Naive thymus-derived CD8-positive, alpha-beta T cell (primary cell): ENCODE measurements at regions not wholly inside any gene's neighbourhood (a gene's known extent, or its start where the extent isn't known, plus 50 kb on each side); places are given as distances from the start of the nearest gene placed in this dataset.

ENCODE experiments used
- ATAC-seq, 2 donors: fragments of 150-1000 bp; cut with Tn5 transposase in 1 of 2; sonication (Bioruptor Pico), chemical (Tn5 transposase) in 1 of 2; 1 replicate in 1 of 2; 2 replicates in 1 of 2; pipeline ENCODE4 v1.10.0; 2021; ENCODE audit warnings: mild to moderate bottlenecking in 2 of 2, moderate library complexity in 2 of 2
- POLR2A ChIA-PET: fragments of 350-600 bp; sonication (Branson Sonifier 250); formaldehyde crosslinking; loops from one replicate; lab custom pipeline; 2021; ENCODE audit warnings: antibody characterized with exemption; lab: Charles Lee
- DNase-seq, 10 donors: peaks; one replicate each; pipeline versions ENCODE4 v3.0.0 to v3.0.0-alpha.2; 2020 to 2022
- H3K27ac Mint-ChIP-seq, 10 donors: one replicate each; pipeline ENCODE4 v1.8.0; 2020 to 2022; ENCODE audit warnings: mild to moderate bottlenecking in 10 of 10, mixed read lengths in 10 of 10, moderate library complexity in 4 of 10, inconsistent platforms in 1 of 10
- H3K27me3 Mint-ChIP-seq, 5 donors: one replicate each; pipeline ENCODE4 v1.8.0; 2021 to 2022; ENCODE audit warnings: mixed read lengths in 5 of 5
- H3K36me3 Mint-ChIP-seq, 3 donors: one replicate each; pipeline ENCODE4 v1.8.0; 2020 to 2022; ENCODE audit warnings: mixed read lengths in 3 of 3, mild to moderate bottlenecking in 2 of 3, inconsistent platforms in 1 of 3
- H3K4me1 Mint-ChIP-seq, 4 donors: one replicate each; pipeline ENCODE4 v1.8.0; 2021 to 2022; ENCODE audit warnings: mixed read lengths in 4 of 4
- H3K4me3 Mint-ChIP-seq, 10 donors: one replicate each; pipeline ENCODE4 v1.8.0; 2020 to 2022; ENCODE audit warnings: mild to moderate bottlenecking in 10 of 10, mixed read lengths in 10 of 10, moderate library complexity in 6 of 10, inconsistent platforms in 1 of 10
- H3K9me3 Mint-ChIP-seq, 9 donors: one replicate each; pipeline ENCODE4 v1.8.0; 2020 to 2022; ENCODE audit warnings: mixed read lengths in 9 of 9, mild to moderate bottlenecking in 3 of 9, inconsistent platforms in 1 of 9, moderate library complexity in 1 of 9

DNA sequence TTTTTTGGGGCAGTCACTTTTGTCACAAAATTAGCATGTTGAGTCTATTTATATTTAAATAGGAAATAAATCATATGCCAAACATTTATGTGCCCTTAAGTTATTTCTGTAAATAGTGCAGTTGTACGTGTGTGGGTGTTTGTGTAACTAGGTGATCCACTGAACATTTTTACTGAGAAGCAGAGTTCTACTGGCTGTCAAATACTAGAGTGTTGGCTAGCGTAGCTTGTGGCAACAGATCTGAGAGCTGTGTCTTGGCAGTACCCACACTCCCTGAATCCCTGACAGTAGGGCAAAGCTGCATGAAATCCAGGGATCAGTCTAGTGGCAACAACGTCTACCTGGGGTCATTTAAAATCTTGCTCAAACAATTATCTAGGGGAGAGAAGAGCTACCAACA lies 273.1 kb upstream of the SLC8A1 start:
- Mint-ChIP-seq H3K27me3 (no peaks in the 10 kb centered on the region), H3K4me1 (no peaks in the 10 kb centered on the region), H3K9me3 (no peaks in the 10 kb centered on the region), H3K36me3 (no peaks in the 10 kb centered on the region), H3K27ac (no peak overlapping the region), H3K4me3 (no peak overlapping the region)
- no peak for ATAC-seq
- DNase-seq: no peak
- POLR2A ChIA-PET: no interaction called here

DNA sequence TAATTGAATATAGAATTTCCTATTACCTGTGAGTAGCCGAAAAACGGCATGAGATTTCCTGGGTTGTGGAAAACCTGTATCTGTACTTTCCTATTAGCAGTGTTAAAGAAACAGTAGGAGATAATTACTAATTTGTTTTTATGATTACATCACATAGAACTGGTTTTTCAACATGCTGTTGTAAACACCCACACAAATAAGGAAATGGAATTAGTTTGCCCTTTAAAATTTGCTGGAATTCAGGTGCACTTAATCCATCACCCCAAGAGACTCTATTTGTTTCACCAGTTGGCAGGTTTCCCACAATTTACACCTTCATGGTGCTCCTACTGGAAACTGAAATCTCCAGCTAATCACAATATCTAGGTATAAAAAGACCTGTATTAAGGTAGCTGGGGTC lies 274.1 kb upstream of the SLC8A1 start:
- H3K27ac Mint-ChIP-seq: no peak overlapping the region
- no peak for ATAC-seq
- POLR2A ChIA-PET: no interaction called here

DNA sequence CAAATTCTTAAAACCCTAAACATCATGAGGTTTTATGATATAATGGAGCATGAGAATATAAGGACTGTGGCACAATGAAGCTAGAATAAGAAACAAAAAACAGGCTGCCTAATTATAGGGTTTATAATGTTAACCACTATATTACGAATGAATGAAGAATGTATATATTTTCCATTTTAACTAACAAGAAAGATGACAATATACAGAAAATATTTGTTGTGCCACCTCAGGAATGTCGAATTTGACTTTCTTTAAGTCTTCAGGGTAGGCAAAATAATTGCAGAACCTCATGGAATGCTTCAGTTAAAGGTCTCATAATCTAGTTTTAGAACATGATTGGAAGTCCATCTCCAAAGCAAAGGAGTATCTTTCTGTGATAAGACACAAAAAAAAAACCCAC lies 282.9 kb upstream of the SLC8A1 start:
- Mint-ChIP-seq H3K36me3 (no peaks in the 10 kb centered on the region), H3K9me3 (peaks cover 0 to 3% (median 0%) of the 10 kb centered on the region in 9 donors), H3K27me3 (no peaks in the 10 kb centered on the region), H3K4me1 (no peaks in the 10 kb centered on the region), H3K4me3 (no peak overlapping the region), H3K27ac (no peak overlapping the region)
- DNase-seq (no peak), ATAC-seq (no peak)
- POLR2A ChIA-PET: no interaction called here

More for the DNA sequence above, 274.1 kb upstream of the SLC8A1 start:
- Mint-ChIP-seq H3K36me3 (no peaks in the 10 kb centered on the region), H3K4me3 (no peak overlapping the region), H3K27me3 (no peaks in the 10 kb centered on the region), H3K9me3 (no peaks in the 10 kb centered on the region), H3K4me1 (no peaks in the 10 kb centered on the region)
- DNase-seq: no peak

DNA sequence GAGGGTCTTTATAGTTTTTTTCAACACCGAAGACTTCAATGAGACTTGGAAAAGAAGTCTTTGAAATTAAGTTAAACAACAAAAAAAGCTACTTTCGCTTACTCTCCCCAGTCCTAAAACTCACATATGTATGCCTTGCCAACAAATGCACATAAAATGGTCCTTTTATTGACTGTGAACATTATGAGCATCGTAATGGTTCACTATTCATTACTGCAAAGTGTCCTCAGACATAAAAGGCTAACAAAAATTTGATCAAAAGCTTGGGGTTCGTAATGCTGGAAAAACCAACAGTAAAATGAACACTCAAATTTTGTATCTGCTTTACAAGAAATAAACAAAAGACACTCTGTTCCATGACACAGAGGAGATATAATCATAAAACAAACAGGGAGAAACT lies 285.3 kb upstream of the SLC8A1 start:
- ATAC-seq (no peak), DNase-seq (no peak)
- no peak overlapping the region for H3K27ac Mint-ChIP-seq
- POLR2A ChIA-PET: no interaction called here
- H3K4me1 Mint-ChIP-seq: no peaks in the 10 kb centered on the region
- no peaks in the 10 kb centered on the region for H3K27me3 Mint-ChIP-seq
- H3K9me3 Mint-ChIP-seq: peaks cover 0 to 3% (median 0%) of the 10 kb centered on the region in 9 donors
- no peak overlapping the region for H3K4me3 Mint-ChIP-seq
- H3K36me3 Mint-ChIP-seq: no peaks in the 10 kb centered on the region

DNA sequence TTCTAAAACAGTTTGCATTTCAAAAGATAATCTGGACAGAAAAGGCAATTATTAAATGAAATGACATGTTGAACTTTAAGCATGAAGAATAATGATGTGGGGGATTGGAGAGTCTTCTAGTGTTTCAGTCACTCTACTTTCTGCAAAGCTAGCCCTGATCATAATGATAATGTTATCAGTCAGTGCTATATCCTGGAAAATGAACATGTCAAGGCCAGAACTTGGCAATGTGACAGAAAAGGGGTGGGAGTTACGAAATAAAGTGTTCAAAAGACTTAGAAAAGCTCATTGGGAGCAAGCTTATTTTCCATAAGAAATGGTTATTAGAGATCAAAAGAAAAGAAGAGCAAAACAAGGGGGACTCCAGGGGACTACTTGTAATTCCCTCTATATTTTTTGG lies 288.5 kb upstream of the SLC8A1 start:
- Mint-ChIP-seq H3K36me3 (no peaks in the 10 kb centered on the region), H3K4me1 (no peaks in the 10 kb centered on the region), H3K9me3 (peaks cover 0 to 3% (median 0%) of the 10 kb centered on the region in 9 donors), H3K27me3 (no peaks in the 10 kb centered on the region), H3K4me3 (no peak overlapping the region), H3K27ac (no peak overlapping the region)
- DNase-seq (no peak), ATAC-seq (no peak)
- POLR2A ChIA-PET: no interaction called here

- Mint-ChIP-seq H3K9me3 (peaks cover 0 to 6% (median 0%) of the 10 kb centered on the region in 9 donors), H3K4me1 (no peaks in the 10 kb centered on the region), H3K4me3 (no peak overlapping the region), H3K27ac (no peak overlapping the region), H3K36me3 (no peaks in the 10 kb centered on the region), H3K27me3 (no peaks in the 10 kb centered on the region)
- ATAC-seq (no peak), DNase-seq (no peak)
- POLR2A ChIA-PET: no interaction called here
Measured at GRCh38 chr2:40741532-40741931, 289.6 kb upstream of the SLC8A1 start.

- H3K36me3 Mint-ChIP-seq: no peaks in the 10 kb centered on the region
- H3K4me3 Mint-ChIP-seq: no peak overlapping the region
- no peaks in the 10 kb centered on the region for H3K4me1 Mint-ChIP-seq
- ATAC-seq (no peak), DNase-seq (no peak)
- H3K9me3 Mint-ChIP-seq: peaks cover 0 to 8% (median 0%) of the 10 kb centered on the region in 9 donors
- POLR2A ChIA-PET: no interaction called here
- H3K27ac Mint-ChIP-seq: no peak overlapping the region
- no peaks in the 10 kb centered on the region for H3K27me3 Mint-ChIP-seq
Measured at GRCh38 chr2:40746191-40746590, 294.3 kb upstream of the SLC8A1 start.

DNA sequence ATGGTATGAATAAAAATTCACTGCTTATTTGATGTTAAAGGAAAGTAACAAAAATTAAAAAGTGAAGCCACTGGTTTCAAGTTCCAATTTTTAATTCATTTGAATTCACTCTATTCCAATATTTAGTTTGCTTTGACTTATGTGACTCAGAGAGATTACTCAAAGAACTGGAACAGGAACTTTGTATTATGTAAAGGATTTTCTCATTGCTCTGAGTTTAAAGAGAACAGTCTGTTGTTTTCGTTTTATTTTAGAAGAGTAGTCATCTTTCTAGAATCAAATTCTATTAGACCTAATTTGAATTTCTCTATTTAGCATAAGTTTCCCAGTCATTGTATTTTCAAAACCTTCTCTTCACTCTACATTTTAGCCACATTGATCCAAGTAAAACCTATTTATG lies 300.1 kb upstream of the SLC8A1 start:
- DNase-seq: no peak
- Mint-ChIP-seq H3K36me3 (no peaks in the 10 kb centered on the region), H3K4me1 (no peaks in the 10 kb centered on the region), H3K9me3 (peaks cover 0 to 4% (median 0%) of the 10 kb centered on the region in 9 donors), H3K27ac (no peak overlapping the region), H3K4me3 (no peak overlapping the region), H3K27me3 (no peaks in the 10 kb centered on the region)
- ATAC-seq: no peak
- POLR2A ChIA-PET: no interaction called here

DNA sequence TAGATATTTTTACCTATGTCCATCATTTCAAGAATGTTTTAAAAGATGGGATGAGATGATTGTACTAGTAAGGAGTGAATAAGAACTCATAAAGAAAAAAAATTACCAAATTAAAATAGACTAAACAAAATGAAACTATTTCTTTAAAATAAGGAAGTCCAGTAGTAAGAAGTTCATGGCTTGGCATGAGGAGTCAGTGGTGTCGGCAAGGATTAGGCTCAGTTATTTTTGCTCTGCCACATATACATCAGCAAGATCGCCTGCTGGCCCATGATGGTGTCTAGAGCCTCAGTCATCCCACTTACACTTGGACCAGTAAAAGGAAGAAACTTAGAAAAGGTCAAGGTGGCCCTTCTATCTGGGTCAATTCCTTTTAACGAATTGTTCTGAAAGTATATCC lies 300.9 kb upstream of the SLC8A1 start:
- H3K4me3 Mint-ChIP-seq: no peak overlapping the region
- DNase-seq: no peak
- H3K4me1 Mint-ChIP-seq: no peaks in the 10 kb centered on the region
- no peaks in the 10 kb centered on the region for H3K9me3 Mint-ChIP-seq
- POLR2A ChIA-PET: no interaction called here
- H3K27ac Mint-ChIP-seq: no peak overlapping the region
- ATAC-seq: no peak
- H3K36me3 Mint-ChIP-seq: no peaks in the 10 kb centered on the region
- H3K27me3 Mint-ChIP-seq: no peaks in the 10 kb centered on the region

- Mint-ChIP-seq H3K4me1 (peaks cover 0 to 5% (median 0%) of the 10 kb centered on the region in 4 donors), H3K27me3 (no peaks in the 10 kb centered on the region), H3K9me3 (no peaks in the 10 kb centered on the region), H3K27ac (no peak overlapping the region), H3K36me3 (no peaks in the 10 kb centered on the region), H3K4me3 (no peak overlapping the region)
- POLR2A ChIA-PET: no interaction called here
- DNase-seq: no peak
- ATAC-seq: no peak
Measured at GRCh38 chr2:40754912-40755311, 303.0 kb upstream of the SLC8A1 start.

- H3K36me3 Mint-ChIP-seq: no peaks in the 10 kb centered on the region
- peaks cover 0 to 5% (median 0%) of the 10 kb centered on the region in 4 donors for H3K4me1 Mint-ChIP-seq
- H3K27me3 Mint-ChIP-seq: no peaks in the 10 kb centered on the region
- H3K4me3 Mint-ChIP-seq: no peak overlapping the region
- DNase-seq (no peak), ATAC-seq (no peak)
- peaks cover 0 to 1% (median 0%) of the 10 kb centered on the region in 9 donors for H3K9me3 Mint-ChIP-seq
- POLR2A ChIA-PET: no interaction called here
- no peak overlapping the region for H3K27ac Mint-ChIP-seq
Measured at GRCh38 chr2:40758401-40759155, 306.7 kb upstream of the SLC8A1 start.

DNA sequence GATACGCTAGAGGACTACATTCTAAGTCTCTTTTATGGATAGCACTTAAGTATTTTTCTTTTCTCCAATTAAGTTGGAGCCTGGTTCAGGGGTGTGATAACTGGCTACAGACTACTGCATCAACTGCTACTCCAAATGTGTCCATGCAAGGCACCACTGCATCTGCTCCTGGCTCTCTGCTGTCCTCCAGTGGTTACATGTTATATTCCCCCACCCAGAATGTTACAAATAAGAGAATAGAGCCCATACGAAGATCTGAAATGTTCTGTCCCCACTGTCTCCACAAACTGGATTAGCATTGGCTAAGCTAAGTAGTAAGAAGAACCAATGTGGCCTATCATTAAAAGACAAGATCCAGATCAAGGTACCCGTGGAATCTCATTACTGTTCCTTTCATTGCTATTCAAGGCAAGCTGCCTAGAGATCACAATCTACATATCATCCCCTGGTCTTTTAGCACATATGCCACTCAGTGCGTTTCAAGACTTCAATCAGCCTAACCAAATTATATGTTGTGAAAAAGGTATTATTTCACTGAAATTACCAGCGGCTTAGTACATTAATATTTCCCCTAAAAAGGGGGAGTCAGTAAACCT lies 308.3 kb upstream of the SLC8A1 start:
- peaks cover 0 to 1% (median 0%) of the 10 kb centered on the region in 9 donors for H3K9me3 Mint-ChIP-seq
- no peaks in the 10 kb centered on the region for H3K36me3 Mint-ChIP-seq
- POLR2A ChIA-PET: no interaction called here
- H3K4me1 Mint-ChIP-seq: peaks cover 0 to 5% (median 0%) of the 10 kb centered on the region in 4 donors
- H3K27me3 Mint-ChIP-seq: no peaks in the 10 kb centered on the region
- ATAC-seq (no peak), DNase-seq (no peak)
- no peak overlapping the region for H3K4me3 Mint-ChIP-seq
- H3K27ac Mint-ChIP-seq: no peak overlapping the region

- DNase-seq (no peak), ATAC-seq (no peak)
- peaks cover 0 to 3% (median 0%) of the 10 kb centered on the region in 9 donors for H3K9me3 Mint-ChIP-seq
- no peaks in the 10 kb centered on the region for H3K4me1 Mint-ChIP-seq
- no peaks in the 10 kb centered on the region for H3K36me3 Mint-ChIP-seq
- H3K27ac Mint-ChIP-seq: no peak overlapping the region
- POLR2A ChIA-PET: no interaction called here
- no peaks in the 10 kb centered on the region for H3K27me3 Mint-ChIP-seq
- no peak overlapping the region for H3K4me3 Mint-ChIP-seq
Measured at GRCh38 chr2:40773291-40773690, 321.4 kb upstream of the SLC8A1 start.

DNA sequence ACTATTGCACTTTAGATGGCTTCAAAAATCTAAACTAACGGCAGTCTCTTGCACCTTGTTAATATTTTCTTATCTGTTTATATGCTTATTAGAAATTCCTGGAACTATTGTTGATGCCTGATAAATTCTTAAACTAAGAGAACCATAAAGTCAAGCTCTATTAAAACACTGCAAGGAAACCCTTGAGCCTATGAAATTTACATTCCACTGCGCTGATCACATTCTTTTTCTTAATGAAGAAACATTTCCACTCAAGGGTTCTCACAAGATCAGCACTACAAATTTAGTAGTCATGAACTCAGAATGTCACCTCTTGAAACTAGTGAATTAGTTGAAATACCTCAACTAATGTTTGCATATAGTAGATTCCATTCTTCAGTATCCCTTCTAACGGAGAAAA lies 331.8 kb upstream of the SLC8A1 start:
- Mint-ChIP-seq H3K4me3 (no peak overlapping the region), H3K36me3 (no peaks in the 10 kb centered on the region), H3K9me3 (peaks cover 0 to 10% (median 0%) of the 10 kb centered on the region in 9 donors), H3K4me1 (no peaks in the 10 kb centered on the region), H3K27me3 (no peaks in the 10 kb centered on the region), H3K27ac (no peak overlapping the region)
- DNase-seq: no peak
- POLR2A ChIA-PET: no interaction called here
- no peak for ATAC-seq
